NAMALWA (cell line): ENCODE measurements at regions not wholly inside any gene's neighbourhood (a gene's known extent, or its start where the extent isn't known, plus 50 kb on each side); places are given as distances from the start of the nearest gene placed in this dataset.
"Not testable (repeated sequence)": the region's sequence is repeated elsewhere in the genome, so short reads cannot be mapped to it uniquely, and the experiment has no call there.

Experiments
- DNase-seq: peaks from one replicate; pipeline ENCODE4 v3.0.0-alpha.2; 2015; ENCODE audit warnings: low spot score

GRCh38 chr18:10169814-10170213, 256.0 kb downstream of the VAPA start:
- DNase-seq, result no peak

DNA sequence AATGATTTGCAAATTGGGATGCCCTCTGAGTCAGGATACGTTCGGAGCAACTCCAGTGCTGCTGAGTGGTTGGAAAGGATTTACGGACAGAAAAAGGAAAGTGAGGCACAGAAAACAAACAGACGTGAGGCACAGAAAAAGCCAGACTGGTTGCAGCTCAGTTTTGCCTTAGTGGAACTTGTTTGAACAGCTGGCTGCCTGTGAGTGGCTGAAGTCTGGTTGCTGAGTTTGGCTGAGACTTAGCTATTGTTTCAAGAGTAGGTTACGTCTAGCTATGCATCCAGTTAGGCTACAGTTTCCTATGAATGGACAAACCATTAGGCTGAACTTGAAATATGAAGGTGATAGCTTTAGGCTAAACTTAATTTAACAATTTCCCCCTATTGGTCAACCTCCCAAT, 256.6 kb downstream of the VAPA start:
- no peak for DNase-seq

DNA sequence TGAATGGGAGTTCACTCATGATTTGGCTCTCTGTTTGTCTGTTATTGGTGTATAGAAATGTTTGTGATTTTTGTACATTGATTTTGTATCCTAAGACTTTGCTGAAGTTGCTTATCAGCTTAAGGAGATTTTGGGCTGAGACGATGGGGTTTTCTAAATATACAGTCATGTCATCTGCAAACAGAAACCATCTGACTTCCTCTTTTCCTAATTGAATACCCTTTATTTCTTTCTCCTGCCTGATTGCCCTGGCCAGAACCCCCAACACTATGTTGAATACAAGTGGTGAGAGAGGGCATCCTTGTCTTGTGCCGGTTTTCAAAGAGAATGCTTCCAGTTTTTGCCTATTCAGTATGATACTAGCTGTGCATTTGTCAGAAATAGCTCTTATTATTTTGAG, 261.5 kb downstream of the VAPA start:
- not testable (repeated sequence) for DNase-seq

DNA sequence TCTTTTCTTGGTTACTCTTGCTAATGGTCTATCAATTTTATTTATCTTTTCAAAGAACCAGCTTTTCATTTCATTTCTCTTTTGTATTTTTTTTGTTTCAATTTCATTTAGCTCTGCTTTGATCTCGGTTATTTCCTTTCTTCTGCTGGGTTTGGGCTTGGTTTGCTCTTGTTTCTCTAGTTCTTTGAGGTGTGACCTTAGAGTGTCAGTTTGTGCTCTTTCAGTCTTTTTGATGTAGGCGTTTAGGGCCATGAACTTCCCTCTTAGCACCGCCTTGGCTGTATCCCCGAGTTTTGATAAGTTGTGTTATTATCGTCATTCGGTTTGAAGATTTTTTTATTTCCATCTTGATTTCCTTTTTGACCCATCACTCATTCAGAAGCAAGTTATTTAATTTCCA, 265.5 kb downstream of the VAPA start:
- DNase-seq, result not testable (repeated sequence)

DNA sequence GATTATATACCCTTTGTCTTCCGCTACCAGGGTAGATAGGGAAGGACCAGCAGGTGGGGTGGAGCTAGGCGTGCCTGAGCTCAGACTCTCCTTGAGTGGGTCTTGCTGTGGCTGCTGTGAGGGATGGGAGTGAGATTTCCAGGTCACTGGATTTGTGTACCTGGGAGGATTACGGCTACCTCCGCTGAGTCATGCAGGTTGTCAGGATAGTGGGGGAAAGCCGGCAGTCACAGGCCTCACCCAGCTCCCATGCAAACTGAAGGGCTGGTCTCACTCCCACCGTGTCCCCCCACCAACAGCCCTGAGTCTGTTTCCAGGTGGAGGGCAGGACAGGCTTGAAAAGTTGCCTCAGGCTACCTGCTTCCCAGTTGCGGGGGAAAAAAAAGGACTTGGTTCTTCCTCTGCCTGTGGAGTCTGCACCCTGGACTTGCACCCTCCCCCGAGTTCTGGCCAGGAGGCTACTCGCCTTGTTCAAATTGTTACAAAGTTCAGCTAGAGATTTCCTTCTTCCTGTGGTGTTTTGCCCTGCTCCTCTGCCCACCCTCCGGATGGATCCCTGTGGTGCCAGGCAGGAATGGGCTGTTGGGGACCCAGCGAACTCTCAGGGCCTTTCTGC, 268.3 kb downstream of the VAPA start:
- DNase-seq, result no peak

DNA sequence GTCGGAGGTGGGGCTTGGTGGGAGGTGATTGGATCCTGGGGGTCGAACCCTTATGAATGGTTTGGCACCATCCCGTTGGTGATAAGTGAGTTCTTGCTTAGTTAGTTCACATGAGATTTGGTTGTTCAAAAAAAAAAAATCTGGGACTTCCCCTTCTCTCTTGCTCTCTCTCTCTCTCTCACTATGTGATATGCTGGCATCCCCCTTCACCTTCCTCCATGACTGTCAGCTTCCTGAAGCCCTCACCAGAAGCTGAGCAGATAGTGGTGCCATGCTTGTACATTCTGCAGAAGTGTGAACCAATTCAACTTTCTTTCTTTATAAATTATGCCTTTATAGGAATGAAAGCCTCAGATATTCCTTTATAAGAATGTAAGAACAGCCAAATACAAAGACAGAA, 269.7 kb upstream of the APCDD1 start:
- no peak for DNase-seq

DNA sequence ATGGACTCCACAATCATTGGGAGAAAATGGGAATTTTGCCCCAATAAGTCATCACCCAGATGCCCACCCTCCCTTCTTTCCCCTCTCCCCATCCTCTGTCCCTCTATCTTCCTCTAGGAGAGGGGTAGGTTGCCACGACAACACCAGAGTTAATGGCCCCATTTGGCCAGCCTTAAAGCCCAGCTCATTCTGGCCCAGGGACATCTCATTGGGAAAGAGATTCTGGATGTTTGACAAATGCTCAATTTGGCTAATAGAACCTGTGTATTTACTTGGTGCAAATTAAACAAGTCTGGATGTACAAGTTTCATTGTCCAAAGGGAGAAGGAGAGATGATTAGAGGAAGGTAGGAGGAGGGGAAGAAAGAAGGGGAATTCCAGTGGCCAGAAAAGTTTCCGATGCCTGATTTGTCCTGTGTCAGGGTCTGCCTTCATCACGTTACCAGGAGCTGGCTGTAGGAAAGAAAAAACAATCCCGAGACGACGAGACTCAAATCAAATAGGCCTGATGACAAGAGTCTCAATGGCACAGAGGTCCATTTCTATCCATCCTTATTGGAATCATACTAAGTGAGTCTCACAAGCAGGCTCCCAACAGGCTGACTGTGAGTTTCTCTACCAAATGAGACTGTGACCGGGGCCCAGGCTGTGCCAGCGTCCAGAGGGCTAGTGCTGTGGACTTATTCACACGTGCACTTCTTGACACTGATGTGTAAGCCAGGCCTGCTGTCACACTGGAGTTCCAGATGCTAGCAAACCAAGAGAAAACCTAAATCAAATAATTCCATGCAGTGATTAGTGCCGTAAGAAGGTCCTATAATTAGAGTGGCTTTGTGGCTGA, 265.2 kb upstream of the APCDD1 start:
- no peak for DNase-seq

DNA sequence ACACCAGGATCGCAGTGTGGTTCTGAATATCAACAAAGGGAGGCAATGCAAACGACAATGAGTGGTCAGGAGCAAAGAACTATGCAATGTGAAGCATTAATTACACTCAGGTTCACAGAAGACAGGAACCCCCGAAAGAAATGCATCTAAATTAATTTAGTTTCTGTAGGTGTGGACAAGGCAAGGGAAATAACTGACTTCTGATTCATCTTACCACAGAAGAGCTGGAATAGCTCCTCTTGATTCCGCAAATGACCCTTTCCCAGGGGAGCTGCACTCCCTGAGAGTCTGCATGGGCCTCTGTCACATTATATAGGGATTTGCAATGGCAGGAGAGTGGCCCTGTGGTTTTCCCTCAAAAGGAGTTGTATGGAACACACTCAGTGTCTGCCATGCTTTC, 263.9 kb upstream of the APCDD1 start:
- DNase-seq, result no peak

GRCh38 chr18:10193444-10193843, 261.0 kb upstream of the APCDD1 start:
- no peak for DNase-seq

DNA sequence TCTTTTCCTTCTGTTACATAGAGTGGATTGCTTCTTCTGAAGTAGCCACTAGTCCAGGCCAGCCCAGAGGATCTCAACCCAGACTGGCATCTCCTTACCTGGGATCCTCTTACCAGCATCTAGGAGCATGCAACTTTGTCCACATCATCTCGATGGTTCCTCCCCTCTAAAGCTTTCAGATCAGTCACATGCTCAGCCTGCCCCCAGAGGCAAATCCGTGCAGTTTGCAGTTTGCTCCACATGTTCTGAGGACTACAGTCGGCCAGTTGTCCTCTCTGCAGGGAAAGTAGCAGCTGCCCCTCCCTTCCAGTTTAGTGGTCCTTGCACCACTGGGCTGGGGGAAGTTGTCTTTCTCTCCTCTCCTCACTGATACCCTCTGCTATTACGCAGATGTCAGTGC, 259.8 kb upstream of the APCDD1 start:
- DNase-seq, result no peak

DNA sequence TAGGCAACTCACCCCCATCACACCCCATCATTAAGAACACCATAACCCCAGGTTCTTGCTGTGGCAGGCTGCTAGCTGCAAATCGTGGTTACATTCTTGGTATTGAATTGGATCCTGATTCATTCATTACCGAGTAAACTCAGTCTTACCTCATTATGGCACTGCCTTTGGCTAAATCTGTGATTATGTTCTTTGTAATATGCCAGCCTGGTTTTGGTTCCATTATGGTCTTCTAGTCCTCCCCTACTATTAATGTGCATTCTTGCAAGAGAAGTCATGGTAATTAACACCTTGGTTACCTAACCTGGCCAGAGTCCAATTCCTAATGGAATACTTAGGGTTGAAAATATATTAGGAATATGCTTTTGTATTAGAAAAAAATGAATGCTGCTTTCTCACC, 258.9 kb upstream of the APCDD1 start:
- DNase-seq, result no peak

GRCh38 chr18:10197097-10197496, 257.3 kb upstream of the APCDD1 start:
- DNase-seq, result no peak

- DNase-seq, result no peak
Measured at GRCh38 chr18:10201226-10201625, 253.2 kb upstream of the APCDD1 start.

- DNase-seq, result no peak
Measured at GRCh38 chr18:10201659-10202058, 252.8 kb upstream of the APCDD1 start.

DNA sequence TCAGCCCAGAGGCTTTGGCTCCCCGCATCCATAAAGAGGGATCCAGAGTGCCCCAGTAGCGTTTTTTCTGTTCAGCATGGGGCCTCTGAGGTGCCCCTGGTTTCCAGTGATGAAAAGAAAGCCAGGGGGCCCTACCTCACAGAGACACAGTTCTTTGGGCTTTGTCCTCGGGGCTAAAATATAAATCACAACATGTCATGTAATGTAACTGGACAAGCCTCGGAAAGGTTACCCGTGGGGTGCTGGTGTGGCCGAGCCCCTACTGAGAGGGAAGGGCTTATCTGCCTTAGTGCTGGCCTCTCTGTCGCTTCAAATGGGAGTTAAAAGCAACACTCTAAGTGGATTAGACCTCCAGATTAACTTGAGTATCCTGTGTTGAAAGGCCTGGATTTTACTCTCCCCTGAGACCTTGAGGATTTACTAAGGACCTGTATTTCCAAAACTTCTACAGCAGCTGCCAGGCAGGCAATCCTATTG, 251.6 kb upstream of the APCDD1 start:
- DNase-seq, result no peak

GRCh38 chr18:10205151-10205550, 249.3 kb upstream of the APCDD1 start:
- DNase-seq, result no peak

GRCh38 chr18:10207682-10208345, 246.6 kb upstream of the APCDD1 start:
- no peak for DNase-seq

DNA sequence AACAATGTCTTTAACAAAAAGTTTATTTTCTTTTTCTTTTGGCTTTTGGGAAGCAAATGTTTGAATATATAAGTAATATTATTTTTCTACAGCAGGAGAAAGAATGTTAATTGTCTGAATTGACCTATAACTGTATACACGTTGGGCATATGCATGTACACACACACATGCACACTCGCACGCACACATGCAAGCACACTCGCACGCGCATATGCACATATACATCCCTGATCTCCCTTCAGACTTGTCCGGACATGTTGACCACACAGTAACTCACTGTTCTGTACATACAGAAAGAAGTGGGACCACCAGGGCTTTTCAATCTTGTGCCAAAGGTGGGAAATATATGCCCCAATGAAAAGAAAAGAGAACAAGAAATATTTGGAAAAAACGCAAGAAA, 245.1 kb upstream of the APCDD1 start:
- no peak for DNase-seq

DNA sequence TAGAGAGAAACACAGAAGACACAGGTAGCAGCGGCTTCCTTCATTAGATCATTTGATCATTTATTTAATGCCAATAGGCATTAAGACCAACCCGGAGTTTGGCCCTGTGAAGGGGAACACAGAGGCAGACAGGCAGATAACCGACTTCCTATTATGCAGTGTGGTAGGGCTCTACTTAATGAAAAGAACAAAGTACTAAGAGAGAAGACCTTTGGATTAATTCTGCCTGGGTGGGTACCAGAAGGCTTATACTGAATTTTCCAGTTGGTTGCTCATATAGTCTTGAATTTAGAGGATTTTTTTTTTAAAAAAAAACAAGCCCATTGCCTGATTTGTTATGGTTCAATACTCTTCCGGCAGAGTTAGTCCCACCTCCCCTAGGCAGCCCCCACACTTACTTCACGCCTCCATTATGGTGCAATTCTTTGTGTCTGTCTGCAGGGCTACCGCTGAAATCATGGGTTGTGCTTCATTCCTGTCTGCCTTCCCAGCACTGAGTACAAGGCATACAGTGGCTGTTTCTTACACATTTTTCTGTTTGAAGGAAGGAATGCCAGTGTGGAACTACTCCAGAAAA, 244.3 kb upstream of the APCDD1 start:
- no peak for DNase-seq

GRCh38 chr18:10213526-10213925, 240.9 kb upstream of the APCDD1 start:
- DNase-seq, result peak; percentile 79

- no peak for DNase-seq
Measured at GRCh38 chr18:10215446-10215845, 239.0 kb upstream of the APCDD1 start.

DNA sequence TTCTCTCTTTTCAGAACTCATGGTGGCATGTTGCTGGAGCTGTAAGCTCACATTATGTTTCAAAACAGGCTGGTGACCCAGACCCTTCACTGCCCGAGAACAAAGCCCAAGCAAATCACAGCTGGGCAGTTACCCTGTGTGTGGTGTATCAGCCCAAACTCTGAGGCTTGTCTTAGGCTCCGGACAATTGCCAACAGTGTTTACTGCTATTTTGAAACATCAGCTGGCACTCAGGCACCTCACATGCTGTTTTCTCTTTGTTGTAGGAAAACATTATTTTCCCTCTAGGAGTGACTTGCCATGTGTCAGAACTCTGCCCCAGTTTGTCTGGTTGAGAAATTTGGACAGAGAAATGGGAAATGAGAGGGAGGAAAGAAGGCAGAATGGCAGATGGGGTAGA, 237.6 kb upstream of the APCDD1 start:
- no peak for DNase-seq

GRCh38 chr18:10217211-10217610, 237.2 kb upstream of the APCDD1 start:
- DNase-seq, result no peak
